Thoracic aorta (tissue), 2 donors: ENCODE measurements at regions not wholly inside any gene's neighbourhood (a gene's known extent, or its start where the extent isn't known, plus 50 kb on each side); places are given as distances from the start of the nearest gene placed in this dataset.

Experiments
- ATAC-seq: fragments of 150-250 bp; one replicate; pipeline ENCODE4 v1.8.0; 2017; ENCODE audit warnings: low read depth; ENCODE audit not compliant: insufficient number of reproducible peaks, low FRiP score
- DNase-seq: peaks from one replicate; pipeline ENCODE4 v3.0.0-alpha.2; 2020; ENCODE audit warnings: low spot score
- H3K27ac ChIP-seq, 2 donors: fragments of 200-600 bp; sonication (generic); 1 replicate in 1 of 2; 2 replicates in 1 of 2; pipeline ENCODE4 v1.5.1; 2016; ENCODE audit warnings: mild to moderate bottlenecking in 2 of 2, moderate library complexity in 2 of 2
- H3K27me3 ChIP-seq: fragments of 200-600 bp; sonication (generic); replicated peaks from 2 replicates; pipeline ENCODE4 v1.6.0; 2016; ENCODE audit warnings: mild to moderate bottlenecking; ENCODE audit not compliant: insufficient read depth
- H3K36me3 ChIP-seq: fragments of 200-600 bp; sonication (generic); one replicate; pipeline ENCODE4 v1.5.1; 2016
- H3K4me1 ChIP-seq, 2 donors: fragments of 200-600 bp; sonication (generic); 1 replicate in 1 of 2; 2 replicates in 1 of 2; pipeline versions ENCODE4 v1.5.1 to v1.6.0; 2016; ENCODE audit warnings: low read depth in 2 of 2, mild to moderate bottlenecking in 1 of 2; ENCODE audit not compliant: control insufficient read depth in 1 of 2
- H3K4me3 ChIP-seq: fragments of 200-600 bp; sonication (generic); 2 replicates; pipeline ENCODE4 v1.5.1; 2016; ENCODE audit warnings: mild to moderate bottlenecking
- H3K9me3 ChIP-seq: fragments of 200-600 bp; sonication (generic); 2 replicates; pipeline ENCODE4 v1.5.1; 2016
- CTCF ChIP-seq: fragments of 200-600 bp; sonication (generic); IDR thresholded peaks from one replicate; pipeline ENCODE4 v1.5.1; 2019; ENCODE audit warnings: antibody characterized with exemption

DNA sequence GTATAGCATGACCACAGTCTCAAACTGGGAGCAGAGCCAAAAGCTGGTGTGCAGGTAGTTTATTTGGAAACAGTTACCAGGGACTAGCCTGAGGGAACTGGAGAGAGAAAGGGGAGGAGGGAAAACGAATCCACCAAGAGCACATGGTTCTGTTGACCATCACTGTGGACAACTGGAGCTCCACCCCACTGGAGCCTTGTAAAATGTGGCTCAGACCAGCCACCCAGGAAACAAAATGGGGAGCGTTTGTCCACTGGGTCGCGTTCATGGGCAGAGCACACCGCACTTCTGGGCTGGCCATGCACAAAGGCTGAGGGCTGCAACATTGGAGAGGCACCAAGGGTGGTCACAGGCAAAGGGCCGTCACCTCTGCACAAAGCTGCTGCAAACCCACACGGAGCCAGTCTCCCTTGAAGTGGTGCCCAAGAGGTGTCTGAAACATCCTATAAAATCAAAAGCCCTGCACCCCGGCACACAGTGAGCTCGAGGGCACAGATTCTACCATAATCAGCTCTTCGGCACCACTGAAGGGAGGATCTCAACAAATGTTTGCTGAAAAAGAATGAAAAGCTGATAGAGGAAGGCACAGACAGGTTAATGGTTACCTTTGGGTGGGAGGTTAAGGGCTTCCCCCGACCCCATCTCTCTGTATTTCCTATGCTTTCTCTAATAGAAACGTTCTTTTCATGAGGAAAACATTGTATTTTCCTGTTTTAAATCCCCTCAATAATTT is 192.9 kb downstream of the INHBB start:
- no peaks in the 10 kb centered on the region for H3K27me3 ChIP-seq
- H3K4me3 ChIP-seq, result no peak overlapping the region
- no peaks in the 10 kb centered on the region for H3K9me3 ChIP-seq
- DNase-seq (no peak), ATAC-seq (no peak)
- peaks cover 13 to 29% of the 10 kb centered on the region in 2 donors for H3K4me1 ChIP-seq
- H3K27ac ChIP-seq, result no peak overlapping the region
- TF ChIP-seq CTCF, result no peak
- no peaks in the 10 kb centered on the region for H3K36me3 ChIP-seq

- TF ChIP-seq CTCF, result no peak
- Histone ChIP-seq H3K4me1 (peaks cover 13 to 29% of the 10 kb centered on the region in 2 donors), H3K4me3 (peak overlapping the region; percentile 37), H3K36me3 (no peaks in the 10 kb centered on the region), H3K27me3 (no peaks in the 10 kb centered on the region), H3K9me3 (no peaks in the 10 kb centered on the region), H3K27ac (no peak overlapping the region)
- DNase-seq, result no peak
- no peak for ATAC-seq
Measured at GRCh38 chr2:120539424-120539936, 193.5 kb downstream of the INHBB start.

- DNase-seq, result peak; percentile 76
- H3K4me1 ChIP-seq, result peaks cover 13 to 29% of the 10 kb centered on the region in 2 donors
- peak; percentile 100 for ATAC-seq
- no peaks in the 10 kb centered on the region for H3K36me3 ChIP-seq
- no peak for TF ChIP-seq CTCF
- H3K27ac ChIP-seq, result peak overlapping the region; percentile 10 to 57
- H3K9me3 ChIP-seq, result no peaks in the 10 kb centered on the region
- H3K4me3 ChIP-seq, result peak overlapping the region; percentile 37
- H3K27me3 ChIP-seq, result no peaks in the 10 kb centered on the region
Measured at GRCh38 chr2:120539937-120540718, 194.2 kb downstream of the INHBB start.

- Histone ChIP-seq H3K4me3 (peak overlapping the region; percentile 37), H3K4me1 (peaks cover 13 to 33% of the 10 kb centered on the region in 2 donors), H3K27ac (peak overlapping the region; percentile 10 to 34), H3K27me3 (no peaks in the 10 kb centered on the region), H3K9me3 (no peaks in the 10 kb centered on the region), H3K36me3 (no peaks in the 10 kb centered on the region)
- no peak for ATAC-seq
- no peak for DNase-seq
- no peak for TF ChIP-seq CTCF
Measured at GRCh38 chr2:120540719-120541552, 194.7 kb upstream of the GLI2 start.
